Suprapubic skin (tissue), 4 donors: ENCODE measurements at regions not wholly inside any gene's neighbourhood (a gene's known extent, or its start where the extent isn't known, plus 50 kb on each side); places are given as distances from the start of the nearest gene placed in this dataset.

ENCODE experiments used
- DNase-seq, 2 donors: peaks; one replicate each; pipeline ENCODE4 v3.0.0-alpha.2; 2019; ENCODE audit warnings: low spot score in 2 of 2
- H3K27ac ChIP-seq: fragments of 200-600 bp; sonication (generic); one replicate; pipeline ENCODE4 v1.5.1; 2019
- H3K27me3 ChIP-seq: fragments of 200-600 bp; sonication (generic); one replicate; pipeline ENCODE4 v1.5.1; 2019
- H3K36me3 ChIP-seq: fragments of 200-600 bp; sonication (generic); one replicate; pipeline ENCODE4 v1.5.1; 2019
- H3K4me1 ChIP-seq: fragments of 200-600 bp; sonication (generic); one replicate; pipeline ENCODE4 v1.5.1; 2019
- H3K4me3 ChIP-seq: fragments of 200-600 bp; sonication (generic); one replicate; pipeline ENCODE4 v1.5.1; 2019; ENCODE audit warnings: mild to moderate bottlenecking
- H3K9me3 ChIP-seq: fragments of 200-600 bp; sonication (generic); one replicate; pipeline ENCODE4 v1.5.1; 2019
- EP300 ChIP-seq: sonication (generic); formaldehyde crosslinking; IDR thresholded peaks from one replicate; pipeline ENCODE4 v1.6.1; 2017; ENCODE audit warnings: antibody characterized with exemption
- POLR2A ChIP-seq, 2 donors: fragments of 450-650 bp; IDR thresholded peaks; one replicate each; pipeline ENCODE4 v1.6.1; 2017; ENCODE audit warnings: antibody characterized with exemption in 2 of 2, mild to moderate bottlenecking in 2 of 2, moderate library complexity in 2 of 2
- POLR2AphosphoS5 ChIP-seq, 3 donors: sonication (generic); formaldehyde crosslinking; IDR thresholded peaks; one replicate each; pipeline ENCODE4 v1.6.1; 2017; ENCODE audit warnings: antibody characterized with exemption in 3 of 3
- WGBS: methylation state at CpG from one replicate; pipeline ENCODE4 v1.1.5; 2018; 5-methylcytosine and 5-hydroxymethylcytosine counted together
- TF ChIP-seq, protein P1 (sequence below), 2 donors: fragments of 200-600 bp in 1 of 2; fragments of 450-650 bp in 1 of 2; sonication (generic) in 1 of 2; IDR thresholded peaks; one replicate each; pipeline ENCODE4 v1.5.1; 2016 to 2019; ENCODE audit warnings: antibody characterized with exemption in 2 of 2, mild to moderate bottlenecking in 1 of 2, moderate library complexity in 1 of 2

DNA sequence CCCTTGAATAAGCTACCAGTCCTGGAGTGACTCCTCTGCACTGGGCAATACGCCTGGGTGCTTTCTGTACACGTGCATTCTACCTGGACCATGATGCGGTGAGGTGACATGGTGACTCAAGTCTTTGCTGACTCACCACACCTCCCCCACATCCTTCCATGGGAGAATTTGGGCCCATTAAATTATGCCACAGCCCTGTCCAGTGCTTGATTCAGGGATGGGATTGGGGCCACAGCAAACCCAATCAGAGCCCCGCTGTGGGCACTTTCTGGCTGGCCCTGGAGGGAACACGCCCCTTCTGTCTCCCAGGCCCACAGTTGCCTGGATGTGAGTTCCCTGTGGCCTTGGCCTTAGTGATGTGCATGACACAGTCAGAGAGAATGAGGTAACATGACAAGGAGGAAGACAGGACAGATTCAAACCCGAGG is 86.9 kb downstream of the LRRC30 start:
- no peaks in the 10 kb centered on the region for H3K27me3 ChIP-seq
- H3K9me3 ChIP-seq, result peaks cover 4% of the 10 kb centered on the region
- no peaks in the 10 kb centered on the region for H3K4me1 ChIP-seq
- no peak overlapping the region for H3K4me3 ChIP-seq
- no peaks in the 10 kb centered on the region for H3K36me3 ChIP-seq
- no peak for TF ChIP-seq POLR2A (IDR thresholded peaks at IDR 0.05)
- TF ChIP-seq, protein P1, sequence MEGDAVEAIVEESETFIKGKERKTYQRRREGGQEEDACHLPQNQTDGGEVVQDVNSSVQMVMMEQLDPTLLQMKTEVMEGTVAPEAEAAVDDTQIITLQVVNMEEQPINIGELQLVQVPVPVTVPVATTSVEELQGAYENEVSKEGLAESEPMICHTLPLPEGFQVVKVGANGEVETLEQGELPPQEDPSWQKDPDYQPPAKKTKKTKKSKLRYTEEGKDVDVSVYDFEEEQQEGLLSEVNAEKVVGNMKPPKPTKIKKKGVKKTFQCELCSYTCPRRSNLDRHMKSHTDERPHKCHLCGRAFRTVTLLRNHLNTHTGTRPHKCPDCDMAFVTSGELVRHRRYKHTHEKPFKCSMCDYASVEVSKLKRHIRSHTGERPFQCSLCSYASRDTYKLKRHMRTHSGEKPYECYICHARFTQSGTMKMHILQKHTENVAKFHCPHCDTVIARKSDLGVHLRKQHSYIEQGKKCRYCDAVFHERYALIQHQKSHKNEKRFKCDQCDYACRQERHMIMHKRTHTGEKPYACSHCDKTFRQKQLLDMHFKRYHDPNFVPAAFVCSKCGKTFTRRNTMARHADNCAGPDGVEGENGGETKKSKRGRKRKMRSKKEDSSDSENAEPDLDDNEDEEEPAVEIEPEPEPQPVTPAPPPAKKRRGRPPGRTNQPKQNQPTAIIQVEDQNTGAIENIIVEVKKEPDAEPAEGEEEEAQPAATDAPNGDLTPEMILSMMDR (IDR thresholded peaks at IDR 0.05), result no peak
- 86% methylated on average over 6 of the region's 6 CpGs for WGBS
- H3K27ac ChIP-seq, result no peak overlapping the region
- no peak for DNase-seq

- Histone ChIP-seq H3K27ac (no peak overlapping the region), H3K27me3 (no peaks in the 10 kb centered on the region), H3K4me3 (no peak overlapping the region), H3K4me1 (no peaks in the 10 kb centered on the region), H3K36me3 (no peaks in the 10 kb centered on the region), H3K9me3 (no peaks in the 10 kb centered on the region)
- 88% methylated on average over 10 of the region's 10 CpGs for WGBS
- no peak for DNase-seq
- TF ChIP-seq POLR2A (IDR thresholded peaks at IDR 0.05), result no peak
- TF ChIP-seq, protein P1 (IDR thresholded peaks at IDR 0.05), result no peak
- no peak for TF ChIP-seq EP300
- TF ChIP-seq POLR2AphosphoS5 (IDR thresholded peaks at IDR 0.05), result no peak
Measured at GRCh38 chr18:7319161-7319560, 88.3 kb downstream of the LRRC30 start.

GRCh38 chr18:7321831-7322230 is 90.9 kb downstream of the LRRC30 start:
- H3K36me3 ChIP-seq, result no peaks in the 10 kb centered on the region
- TF ChIP-seq, protein P1 (IDR thresholded peaks at IDR 0.05), result no peak
- TF ChIP-seq POLR2A (IDR thresholded peaks at IDR 0.05) (no peak), EP300 (no peak), POLR2AphosphoS5 (IDR thresholded peaks at IDR 0.05) (no peak)
- DNase-seq, result no peak
- no peaks in the 10 kb centered on the region for H3K4me1 ChIP-seq
- no peaks in the 10 kb centered on the region for H3K9me3 ChIP-seq
- H3K27ac ChIP-seq, result no peak overlapping the region
- H3K4me3 ChIP-seq, result no peak overlapping the region
- no peaks in the 10 kb centered on the region for H3K27me3 ChIP-seq

GRCh38 chr18:7322817-7323485 is 92.1 kb downstream of the LRRC30 start:
- TF ChIP-seq POLR2A (IDR thresholded peaks at IDR 0.05), result no peak
- TF ChIP-seq POLR2AphosphoS5 (IDR thresholded peaks at IDR 0.05), result no peak
- TF ChIP-seq, protein P1 (IDR thresholded peaks at IDR 0.05), result no peak
- no peak for TF ChIP-seq EP300
- Histone ChIP-seq H3K9me3 (no peaks in the 10 kb centered on the region), H3K4me3 (no peak overlapping the region), H3K27ac (no peak overlapping the region), H3K27me3 (no peaks in the 10 kb centered on the region), H3K36me3 (no peaks in the 10 kb centered on the region), H3K4me1 (no peaks in the 10 kb centered on the region)
- WGBS, result 47% methylated on average over 8 of the region's 8 CpGs
- DNase-seq, result no peak

DNA sequence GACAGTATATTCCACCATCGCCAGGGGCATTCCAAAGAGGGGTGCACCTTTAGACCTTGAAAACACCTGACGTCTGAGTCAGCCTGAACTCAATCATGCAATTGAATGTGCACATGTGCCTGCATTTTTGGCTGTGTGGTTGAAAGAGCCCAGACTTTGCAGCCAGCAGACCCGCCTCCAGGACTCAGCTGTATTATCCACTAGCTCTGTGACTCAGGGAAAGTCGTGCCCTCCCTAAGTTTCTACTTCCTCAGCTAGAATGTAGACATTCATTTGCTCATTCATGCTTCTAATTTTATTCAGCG is 94.2 kb downstream of the LRRC30 start:
- DNase-seq, result no peak
- WGBS, result 69% methylated on average over 5 of the region's 5 CpGs
- TF ChIP-seq EP300 (no peak), POLR2AphosphoS5 (IDR thresholded peaks at IDR 0.05) (no peak), POLR2A (IDR thresholded peaks at IDR 0.05) (no peak)
- TF ChIP-seq, protein P1 (IDR thresholded peaks at IDR 0.05), result no peak
- Histone ChIP-seq H3K36me3 (no peaks in the 10 kb centered on the region), H3K27me3 (no peaks in the 10 kb centered on the region), H3K4me3 (no peak overlapping the region), H3K27ac (no peak overlapping the region), H3K9me3 (no peaks in the 10 kb centered on the region), H3K4me1 (no peaks in the 10 kb centered on the region)
